ENCODE measurements at regions not wholly inside any gene's neighbourhood (a gene's known extent, or its start where the extent isn't known, plus 50 kb on each side); places are given as distances from the start of the nearest gene placed in this dataset.

GRCh38 chr12:105944628-105945027 is 194.1 kb downstream of the NUAK1 start:
- Histone ChIP-seq H3K4me1 (peaks cover 7% of the 10 kb centered on the region), H2AFZ (no peak overlapping the region), H3K9ac (no peak overlapping the region), H3K4me2 (ENCODE audit: low read length) (no peak overlapping the region), H3K4me3 (ENCODE audit: low read depth, low read length) (no peak overlapping the region), H3K79me2 (no peaks in the 10 kb centered on the region), H3K27ac (no peak overlapping the region), H3K36me3 (ENCODE audit: control insufficient read depth, insufficient read depth, low read length) (no peaks in the 10 kb centered on the region), H3K9me3 (ENCODE audit: control insufficient read depth, low read length) (no peaks in the 10 kb centered on the region), H3K27me3 (ENCODE audit: control insufficient read depth, insufficient read depth, low read length) (no peaks in the 10 kb centered on the region)
- TF ChIP-seq CTCF (IDR thresholded peaks at IDR 0.05): no peak

GRCh38 chr12:105945880-105946279 is 192.9 kb downstream of the NUAK1 start:
- Histone ChIP-seq H3K27me3 (ENCODE audit: control insufficient read depth, insufficient read depth, low read length) (no peaks in the 10 kb centered on the region), H3K36me3 (ENCODE audit: control insufficient read depth, insufficient read depth, low read length) (no peaks in the 10 kb centered on the region), H3K4me3 (ENCODE audit: low read depth, low read length) (no peak overlapping the region), H3K9me3 (ENCODE audit: control insufficient read depth, low read length) (no peaks in the 10 kb centered on the region), H3K4me2 (ENCODE audit: low read length) (no peak overlapping the region), H3K79me2 (no peaks in the 10 kb centered on the region), H3K27ac (no peak overlapping the region), H3K4me1 (peaks cover 7% of the 10 kb centered on the region), H3K9ac (no peak overlapping the region), H2AFZ (no peak overlapping the region)
- no peak for TF ChIP-seq CTCF (IDR thresholded peaks at IDR 0.05)

DNA sequence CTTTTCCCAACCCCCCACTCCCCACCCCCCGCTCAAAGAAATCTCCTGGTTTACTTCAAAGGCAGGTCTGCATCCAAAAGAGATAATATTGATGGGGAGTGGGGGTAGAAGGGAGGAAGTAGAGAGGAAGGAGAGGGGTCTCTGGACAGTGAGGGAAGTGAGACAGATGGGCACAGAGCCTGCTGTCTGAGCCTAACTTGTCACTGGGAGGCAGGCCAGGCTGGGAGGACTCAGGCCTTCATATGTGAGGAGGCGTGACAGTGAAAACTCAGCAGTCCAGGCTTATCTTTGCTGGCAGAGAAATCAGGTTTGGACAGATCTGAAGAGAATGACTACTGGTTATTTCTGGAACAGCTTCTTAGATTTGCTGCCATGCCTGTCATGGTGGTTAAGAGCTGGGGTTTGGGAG is 192.3 kb downstream of the NUAK1 start:
- Histone ChIP-seq H3K36me3 (ENCODE audit: control insufficient read depth, insufficient read depth, low read length) (no peaks in the 10 kb centered on the region), H3K4me2 (ENCODE audit: low read length) (no peak overlapping the region), H3K79me2 (no peaks in the 10 kb centered on the region), H3K27me3 (ENCODE audit: control insufficient read depth, insufficient read depth, low read length) (no peaks in the 10 kb centered on the region), H2AFZ (no peak overlapping the region), H3K4me1 (peaks cover 7% of the 10 kb centered on the region), H3K27ac (no peak overlapping the region), H3K9me3 (ENCODE audit: control insufficient read depth, low read length) (no peaks in the 10 kb centered on the region), H3K4me3 (ENCODE audit: low read depth, low read length) (no peak overlapping the region), H3K9ac (no peak overlapping the region)
- TF ChIP-seq CTCF (IDR thresholded peaks at IDR 0.05): no peak

DNA sequence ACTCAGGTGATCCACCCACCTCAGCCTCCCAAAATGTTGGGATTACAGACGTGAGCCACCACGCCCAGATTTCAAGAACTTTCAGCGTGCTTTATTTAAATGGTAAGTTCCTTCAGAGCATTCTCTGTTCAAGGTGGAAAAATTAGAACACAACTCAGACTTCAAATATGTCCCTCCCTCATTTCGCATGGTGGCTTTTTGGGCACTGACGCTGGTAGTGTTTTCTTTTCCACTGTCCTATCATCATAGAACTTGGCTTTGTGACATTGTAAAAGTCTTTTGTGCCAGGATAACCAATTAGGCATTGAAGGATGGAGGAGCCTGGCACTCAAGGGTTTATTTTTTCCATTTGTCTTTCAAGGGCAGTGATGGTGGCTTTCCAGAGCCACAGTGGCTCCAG is 190.8 kb downstream of the NUAK1 start:
- no peak overlapping the region for H3K9ac ChIP-seq
- no peaks in the 10 kb centered on the region for H3K9me3 ChIP-seq (ENCODE audit: control insufficient read depth, low read length)
- no peaks in the 10 kb centered on the region for H3K36me3 ChIP-seq (ENCODE audit: control insufficient read depth, insufficient read depth, low read length)
- H3K79me2 ChIP-seq: no peaks in the 10 kb centered on the region
- TF ChIP-seq CTCF (IDR thresholded peaks at IDR 0.05): no peak
- no peak overlapping the region for H3K27ac ChIP-seq
- H3K27me3 ChIP-seq (ENCODE audit: control insufficient read depth, insufficient read depth, low read length): no peaks in the 10 kb centered on the region
- H2AFZ ChIP-seq: no peak overlapping the region
- no peak overlapping the region for H3K4me3 ChIP-seq (ENCODE audit: low read depth, low read length)
- H3K4me2 ChIP-seq (ENCODE audit: low read length): no peak overlapping the region
- H3K4me1 ChIP-seq: peaks cover 7% of the 10 kb centered on the region

GRCh38 chr12:105948331-105948730 is 190.4 kb downstream of the NUAK1 start:
- peaks cover 7% of the 10 kb centered on the region for H3K4me1 ChIP-seq
- H3K79me2 ChIP-seq: no peaks in the 10 kb centered on the region
- H3K9me3 ChIP-seq (ENCODE audit: control insufficient read depth, low read length): no peaks in the 10 kb centered on the region
- H3K9ac ChIP-seq: no peak overlapping the region
- no peak for TF ChIP-seq CTCF (IDR thresholded peaks at IDR 0.05)
- H2AFZ ChIP-seq: no peak overlapping the region
- H3K27me3 ChIP-seq (ENCODE audit: control insufficient read depth, insufficient read depth, low read length): no peaks in the 10 kb centered on the region
- no peak overlapping the region for H3K4me3 ChIP-seq (ENCODE audit: low read depth, low read length)
- H3K27ac ChIP-seq: no peak overlapping the region
- no peaks in the 10 kb centered on the region for H3K36me3 ChIP-seq (ENCODE audit: control insufficient read depth, insufficient read depth, low read length)
- no peak overlapping the region for H3K4me2 ChIP-seq (ENCODE audit: low read length)
